IMR-90 (cell line): ENCODE measurements at regions not wholly inside any gene's neighbourhood (a gene's known extent, or its start where the extent isn't known, plus 50 kb on each side); places are given as distances from the start of the nearest gene placed in this dataset.

Source experiments
- ATAC-seq: fragments of 200-7000 bp; cut with Tn5 transposase; 2 replicates; pipeline ENCODE4 v1.9.1; 2020; ENCODE audit warnings: low read depth, mild to moderate bottlenecking, moderate library complexity
- BruUV-seq: library from RNA; stranded (reverse); fragments of 400-500 nt; replicated peaks from 2 replicates; lab custom pipeline; 2021; lab: Mats Ljungman, UMichigan
- CTCF ChIA-PET: fragments of 300-600 bp; formaldehyde crosslinking; extraction: SDS; loops from one replicate; lab custom pipeline; 2021; ENCODE audit warnings: antibody characterized with exemption; lab: Yijun Ruan, JAX
- POLR2A ChIA-PET: fragments of 300-600 bp; sonication (Branson Sonifier 250); formaldehyde crosslinking; loops from one replicate; lab custom pipeline; 2022; ENCODE audit warnings: antibody characterized with exemption; ENCODE audit not compliant: unreplicated experiment; lab: Charles Lee
- DNase-seq: peaks from one replicate; pipeline ENCODE4 v3.0.0; 2013
- H2AFZ ChIP-seq: replicated peaks from 2 replicates; pipeline ENCODE3; 2013; ENCODE audit warnings: low read length, mild to moderate bottlenecking; ENCODE audit not compliant: poor library complexity
- H2AK5ac ChIP-seq: 2 replicates; pipeline ENCODE4 v1.6.1; 2013; ENCODE audit warnings: low read depth, low read length, inconsistent platforms
- H2AK9ac ChIP-seq: replicated peaks from 2 replicates; pipeline ENCODE3; 2013; ENCODE audit warnings: mild to moderate bottlenecking, low read depth, low read length, moderate library complexity; ENCODE audit not compliant: poor library complexity
- H2BK120ac ChIP-seq: 2 replicates; pipeline ENCODE4 v1.6.1; 2013; ENCODE audit warnings: low read depth, low read length, inconsistent platforms
- H2BK15ac ChIP-seq: 3 replicates; pipeline ENCODE4 v1.6.1; 2013; ENCODE audit warnings: low read depth, low read length, inconsistent platforms
- H2BK20ac ChIP-seq: 2 replicates; pipeline ENCODE4 v1.6.1; 2013; ENCODE audit warnings: low read depth, mild to moderate bottlenecking, inconsistent platforms, low read length, moderate library complexity
- H2BK5ac ChIP-seq: 2 replicates; pipeline ENCODE4 v1.6.1; 2013; ENCODE audit warnings: mild to moderate bottlenecking, low read depth, low read length, inconsistent platforms; ENCODE audit not compliant: poor library complexity, severe bottlenecking
- H3K14ac ChIP-seq: replicated peaks from 2 replicates; pipeline ENCODE4 v1.6.1; 2013; ENCODE audit warnings: low read depth, low read length, inconsistent platforms
- H3K18ac ChIP-seq: 2 replicates; pipeline ENCODE4 v1.6.1; 2013; ENCODE audit warnings: low read depth, low read length, control low read depth
- H3K23ac ChIP-seq: 2 replicates; pipeline ENCODE4 v1.6.1; 2013; ENCODE audit warnings: low read depth, low read length, inconsistent platforms
- H3K27ac ChIP-seq: 2 replicates; pipeline ENCODE4 v1.5.1; 2013; ENCODE audit warnings: mild to moderate bottlenecking, control low read depth, low read length; ENCODE audit not compliant: insufficient read depth
- H3K27me3 ChIP-seq: 2 replicates; pipeline ENCODE4 v1.6.1; 2013; ENCODE audit warnings: low read length; ENCODE audit not compliant: control insufficient read depth, insufficient read depth
- H3K36me3 ChIP-seq: 2 replicates; pipeline ENCODE4 v1.6.1; 2013; ENCODE audit warnings: low read length, mixed read lengths; ENCODE audit not compliant: control insufficient read depth, insufficient read depth
- H3K4ac ChIP-seq: 2 replicates; pipeline ENCODE4 v1.6.1; 2013; ENCODE audit warnings: low read depth, low read length, inconsistent platforms
- H3K4me1 ChIP-seq: 2 replicates; pipeline ENCODE4 v1.6.1; 2013; ENCODE audit warnings: low read length, mixed read lengths; ENCODE audit not compliant: control insufficient read depth, insufficient read depth
- H3K4me2 ChIP-seq: 2 replicates; pipeline ENCODE4 v1.6.1; 2013; ENCODE audit warnings: low read depth, mild to moderate bottlenecking, control low read depth, low read length, moderate library complexity
- H3K4me3 ChIP-seq: 2 replicates; pipeline ENCODE4 v1.5.1; 2013; ENCODE audit warnings: low read depth, mild to moderate bottlenecking, control low read depth, low read length, moderate library complexity; ENCODE audit not compliant: insufficient read depth
- H3K56ac ChIP-seq: 2 replicates; pipeline ENCODE4 v1.6.1; 2013; ENCODE audit warnings: low read length, inconsistent platforms; ENCODE audit not compliant: insufficient read depth; ENCODE audit errors: extremely low read depth
- H3K79me1 ChIP-seq, 2 experiments: 2 replicates each; pipeline ENCODE4 v1.6.1; 2013; ENCODE audit warnings: low read length in 2 of 2, inconsistent platforms in 1 of 2, low read depth in 1 of 2
- H3K9ac ChIP-seq: 2 replicates; pipeline ENCODE4 v1.6.1; 2013; ENCODE audit warnings: low read depth, low read length, control low read depth
- H3K9me1 ChIP-seq: 2 replicates; pipeline ENCODE4 v1.6.1; 2013; ENCODE audit warnings: low read length, inconsistent platforms; ENCODE audit not compliant: insufficient read depth
- H3K9me3 ChIP-seq: 2 replicates; pipeline ENCODE4 v1.6.1; 2013; ENCODE audit warnings: low read length; ENCODE audit not compliant: control insufficient read depth, insufficient read depth
- H4K20me1 ChIP-seq: 2 replicates; pipeline ENCODE4 v1.6.1; 2013; ENCODE audit warnings: low read length, inconsistent platforms; ENCODE audit not compliant: insufficient read depth
- H4K5ac ChIP-seq: 2 replicates; pipeline ENCODE4 v1.6.1; 2013; ENCODE audit warnings: mild to moderate bottlenecking, low read depth, low read length, control low read depth
- H4K8ac ChIP-seq, 2 experiments: 2 replicates each; pipeline ENCODE4 v1.6.1; 2013; ENCODE audit warnings: low read depth in 2 of 2, low read length in 2 of 2, control low read depth in 1 of 2, inconsistent platforms in 1 of 2
- H4K91ac ChIP-seq: 2 replicates; pipeline ENCODE4 v1.6.1; 2013; ENCODE audit warnings: low read depth, low read length, inconsistent platforms; ENCODE audit not compliant: insufficient read depth
- ELK1 ChIP-seq: fragments of 150-350 bp; IDR thresholded peaks from 2 replicates; pipeline ENCODE4 v1.6.1; 2016; ENCODE audit warnings: low read depth, mild to moderate bottlenecking, low read length, moderate library complexity, borderline replicate concordance
- FOS ChIP-seq: fragments of 150-350 bp; IDR thresholded peaks from 2 replicates; pipeline ENCODE4 v1.6.1; 2016; ENCODE audit warnings: low read depth, low read length
- MAZ ChIP-seq: IDR thresholded peaks from 2 replicates; pipeline ENCODE4 v1.6.1; 2012; ENCODE audit warnings: low read depth, mild to moderate bottlenecking, low read length, improper control_type of control experiment, moderate library complexity, borderline replicate concordance
- NFE2L2 ChIP-seq: fragments of 150-350 bp; IDR thresholded peaks from 2 replicates; pipeline ENCODE4 v1.6.1; 2016; ENCODE audit warnings: low read depth, mild to moderate bottlenecking, low read length
- POLR2A ChIP-seq: IDR thresholded peaks from 2 replicates; pipeline ENCODE4 v1.6.1; 2012; ENCODE audit warnings: mild to moderate bottlenecking, low read depth, low read length
- WGBS, 2 experiments: methylation state at CpG; one replicate each; pipeline versions ENCODE4 v1.1.5 to v1.1.7; 2013; ENCODE audit warnings: missing lambda C conversion rate in 2 of 2; ENCODE audit not compliant: insufficient read length in 1 of 2; ENCODE audit errors: extremely low coverage in 2 of 2; 5-methylcytosine and 5-hydroxymethylcytosine counted together
- dilution Hi-C: fragments of 300-500 bp; cut with HindIII; formaldehyde crosslinking; loops from one replicate; pipeline ENCODE4 v1.14.3; 2018; ENCODE audit warnings: low sequenced_read_pairs; ENCODE audit not compliant: unreplicated experiment
- in situ Hi-C: fragments of 300-500 bp; cut with MboI; formaldehyde crosslinking; loops from 3 replicates; pipeline ENCODE4 v1.14.3; 2019; ENCODE audit warnings: low sequenced_read_pairs, inconsistent platforms, mixed read lengths
- intact Hi-C: fragments of 100-400 bp; cut with micrococcal nuclease; formaldehyde crosslinking; loops from 2 replicates; pipeline ENCODE4 v1.10.0; 2022

- peak; percentile 22 for DNase-seq
- in situ Hi-C loops, result no loop called here
- peak overlapping the region; percentile 80 for H3K27ac ChIP-seq
Observed at GRCh38 chr2:203621981-203622515, 84.4 kb upstream of the CD28 start.

More at GRCh38 chr2:203621981-203622515, 84.4 kb upstream of the CD28 start:
- Histone ChIP-seq H4K5ac (peak overlapping the region; percentile 94), H3K18ac (peak overlapping the region; percentile 93), H3K4me3 (no peak overlapping the region), H3K4me2 (no peak overlapping the region), H3K9ac (no peak overlapping the region), H3K56ac (no peak overlapping the region), H4K91ac (peak overlapping the region; percentile 56), H4K8ac (no peak overlapping the region), H3K9me1 (no peaks in the 10 kb centered on the region; the same call in 1 of the 2 replicates), H3K36me3 (no peaks in the 10 kb centered on the region), H2AK9ac (no peak overlapping the region), H2BK120ac (peak overlapping the region; percentile 62), H3K23ac (no peak overlapping the region), H3K27me3 (no peaks in the 10 kb centered on the region), H3K79me1 (peaks cover 0 to 3% of the 10 kb centered on the region in 2 experiments; a peak in 1 of 4 replicates), H2BK15ac (0 out of 3 replicates have a peak overlapping the region, but pooled peaks have one; percentile 10), H4K20me1 (no peaks in the 10 kb centered on the region), H3K4ac (peak overlapping the region; percentile 77), H3K4me1 (peaks cover 10% of the 10 kb centered on the region), H2AK5ac (peak overlapping the region; percentile 37; the same call in 1 of the 2 replicates), H2AFZ (no peak overlapping the region), H2BK20ac (peak overlapping the region; percentile 74), H3K14ac (no peak overlapping the region), H2BK5ac (peak overlapping the region; percentile 99), H3K9me3 (peaks cover 8% of the 10 kb centered on the region)
- intact Hi-C loops (no loop called here), dilution Hi-C loops (no loop called here)
- ChIA-PET POLR2A (no interaction called here), CTCF (no interaction called here)
- TF ChIP-seq FOS, result no peak
- TF ChIP-seq POLR2A, result no peak
- no peak for TF ChIP-seq NFE2L2
- TF ChIP-seq ELK1, result no peak
- TF ChIP-seq MAZ, result no peak
- no CpG with 5 or more reads among the region's 5 CpGs for WGBS, 2 experiments
- no peak for ATAC-seq
- BruUV-seq, result no TSS peak
